IMR-90 (cell line): ENCODE measurements at regions not wholly inside any gene's neighbourhood (a gene's known extent, or its start where the extent isn't known, plus 50 kb on each side); places are given as distances from the start of the nearest gene placed in this dataset.

Experiments used
- ATAC-seq: fragments of 200-7000 bp; cut with Tn5 transposase; 2 replicates; pipeline ENCODE4 v1.9.1; 2020; ENCODE audit warnings: low read depth, mild to moderate bottlenecking, moderate library complexity
- BruUV-seq: library from RNA; stranded (reverse); fragments of 400-500 nt; replicated peaks from 2 replicates; lab custom pipeline; 2021; lab: Mats Ljungman, UMichigan
- CTCF ChIA-PET: fragments of 300-600 bp; formaldehyde crosslinking; extraction: SDS; loops from one replicate; lab custom pipeline; 2021; ENCODE audit warnings: antibody characterized with exemption; lab: Yijun Ruan, JAX
- POLR2A ChIA-PET: fragments of 300-600 bp; sonication (Branson Sonifier 250); formaldehyde crosslinking; loops from one replicate; lab custom pipeline; 2022; ENCODE audit warnings: antibody characterized with exemption; ENCODE audit not compliant: unreplicated experiment; lab: Charles Lee
- DNase-seq: peaks from one replicate; pipeline ENCODE4 v3.0.0; 2013
- H2AFZ ChIP-seq: replicated peaks from 2 replicates; pipeline ENCODE3; 2013; ENCODE audit warnings: low read length, mild to moderate bottlenecking; ENCODE audit not compliant: poor library complexity
- H2AK5ac ChIP-seq: 2 replicates; pipeline ENCODE4 v1.6.1; 2013; ENCODE audit warnings: low read depth, low read length, inconsistent platforms
- H2AK9ac ChIP-seq: replicated peaks from 2 replicates; pipeline ENCODE3; 2013; ENCODE audit warnings: mild to moderate bottlenecking, low read depth, low read length, moderate library complexity; ENCODE audit not compliant: poor library complexity
- H2BK120ac ChIP-seq: 2 replicates; pipeline ENCODE4 v1.6.1; 2013; ENCODE audit warnings: low read depth, low read length, inconsistent platforms
- H2BK15ac ChIP-seq: 3 replicates; pipeline ENCODE4 v1.6.1; 2013; ENCODE audit warnings: low read depth, low read length, inconsistent platforms
- H2BK20ac ChIP-seq: 2 replicates; pipeline ENCODE4 v1.6.1; 2013; ENCODE audit warnings: low read depth, mild to moderate bottlenecking, inconsistent platforms, low read length, moderate library complexity
- H2BK5ac ChIP-seq: 2 replicates; pipeline ENCODE4 v1.6.1; 2013; ENCODE audit warnings: mild to moderate bottlenecking, low read depth, low read length, inconsistent platforms; ENCODE audit not compliant: poor library complexity, severe bottlenecking
- H3K14ac ChIP-seq: replicated peaks from 2 replicates; pipeline ENCODE4 v1.6.1; 2013; ENCODE audit warnings: low read depth, low read length, inconsistent platforms
- H3K18ac ChIP-seq: 2 replicates; pipeline ENCODE4 v1.6.1; 2013; ENCODE audit warnings: low read depth, low read length, control low read depth
- H3K23ac ChIP-seq: 2 replicates; pipeline ENCODE4 v1.6.1; 2013; ENCODE audit warnings: low read depth, low read length, inconsistent platforms
- H3K27ac ChIP-seq: 2 replicates; pipeline ENCODE4 v1.5.1; 2013; ENCODE audit warnings: mild to moderate bottlenecking, control low read depth, low read length; ENCODE audit not compliant: insufficient read depth
- H3K27me3 ChIP-seq: 2 replicates; pipeline ENCODE4 v1.6.1; 2013; ENCODE audit warnings: low read length; ENCODE audit not compliant: control insufficient read depth, insufficient read depth
- H3K36me3 ChIP-seq: 2 replicates; pipeline ENCODE4 v1.6.1; 2013; ENCODE audit warnings: low read length, mixed read lengths; ENCODE audit not compliant: control insufficient read depth, insufficient read depth
- H3K4ac ChIP-seq: 2 replicates; pipeline ENCODE4 v1.6.1; 2013; ENCODE audit warnings: low read depth, low read length, inconsistent platforms
- H3K4me1 ChIP-seq: 2 replicates; pipeline ENCODE4 v1.6.1; 2013; ENCODE audit warnings: low read length, mixed read lengths; ENCODE audit not compliant: control insufficient read depth, insufficient read depth
- H3K4me2 ChIP-seq: 2 replicates; pipeline ENCODE4 v1.6.1; 2013; ENCODE audit warnings: low read depth, mild to moderate bottlenecking, control low read depth, low read length, moderate library complexity
- H3K4me3 ChIP-seq: 2 replicates; pipeline ENCODE4 v1.5.1; 2013; ENCODE audit warnings: low read depth, mild to moderate bottlenecking, control low read depth, low read length, moderate library complexity; ENCODE audit not compliant: insufficient read depth
- H3K56ac ChIP-seq: 2 replicates; pipeline ENCODE4 v1.6.1; 2013; ENCODE audit warnings: low read length, inconsistent platforms; ENCODE audit not compliant: insufficient read depth; ENCODE audit errors: extremely low read depth
- H3K79me1 ChIP-seq, 2 experiments: 2 replicates each; pipeline ENCODE4 v1.6.1; 2013; ENCODE audit warnings: low read length in 2 of 2, inconsistent platforms in 1 of 2, low read depth in 1 of 2
- H3K9ac ChIP-seq: 2 replicates; pipeline ENCODE4 v1.6.1; 2013; ENCODE audit warnings: low read depth, low read length, control low read depth
- H3K9me1 ChIP-seq: 2 replicates; pipeline ENCODE4 v1.6.1; 2013; ENCODE audit warnings: low read length, inconsistent platforms; ENCODE audit not compliant: insufficient read depth
- H3K9me3 ChIP-seq: 2 replicates; pipeline ENCODE4 v1.6.1; 2013; ENCODE audit warnings: low read length; ENCODE audit not compliant: control insufficient read depth, insufficient read depth
- H4K20me1 ChIP-seq: 2 replicates; pipeline ENCODE4 v1.6.1; 2013; ENCODE audit warnings: low read length, inconsistent platforms; ENCODE audit not compliant: insufficient read depth
- H4K5ac ChIP-seq: 2 replicates; pipeline ENCODE4 v1.6.1; 2013; ENCODE audit warnings: mild to moderate bottlenecking, low read depth, low read length, control low read depth
- H4K8ac ChIP-seq, 2 experiments: 2 replicates each; pipeline ENCODE4 v1.6.1; 2013; ENCODE audit warnings: low read depth in 2 of 2, low read length in 2 of 2, control low read depth in 1 of 2, inconsistent platforms in 1 of 2
- H4K91ac ChIP-seq: 2 replicates; pipeline ENCODE4 v1.6.1; 2013; ENCODE audit warnings: low read depth, low read length, inconsistent platforms; ENCODE audit not compliant: insufficient read depth
- BHLHE40 ChIP-seq: fragments of 150-350 bp; IDR thresholded peaks from 2 replicates; pipeline ENCODE4 v1.6.1; 2016; ENCODE audit warnings: mild to moderate bottlenecking, low read depth, low read length
- CEBPB ChIP-seq: IDR thresholded peaks from 2 replicates; pipeline ENCODE4 v1.6.1; 2012; ENCODE audit warnings: low read depth, low read length, improper control_type of control experiment
- CHD1 ChIP-seq: IDR thresholded peaks from 2 replicates; pipeline ENCODE4 v1.6.1; 2012; ENCODE audit warnings: low read depth, low read length, improper control_type of control experiment
- CTCF ChIP-seq: conservative IDR thresholded peaks from 2 replicates; pipeline ENCODE4 v1.5.1; 2012; ENCODE audit warnings: mild to moderate bottlenecking, low read depth, low read length, improper control_type of control experiment
- ELK1 ChIP-seq: fragments of 150-350 bp; IDR thresholded peaks from 2 replicates; pipeline ENCODE4 v1.6.1; 2016; ENCODE audit warnings: low read depth, mild to moderate bottlenecking, low read length, moderate library complexity, borderline replicate concordance
- FOS ChIP-seq: fragments of 150-350 bp; IDR thresholded peaks from 2 replicates; pipeline ENCODE4 v1.6.1; 2016; ENCODE audit warnings: low read depth, low read length
- MAFK ChIP-seq: IDR thresholded peaks from 2 replicates; pipeline ENCODE4 v1.6.1; 2012; ENCODE audit warnings: low read depth, low read length, improper control_type of control experiment
- MAZ ChIP-seq: IDR thresholded peaks from 2 replicates; pipeline ENCODE4 v1.6.1; 2012; ENCODE audit warnings: low read depth, mild to moderate bottlenecking, low read length, improper control_type of control experiment, moderate library complexity, borderline replicate concordance
- MXI1 ChIP-seq: IDR thresholded peaks from 2 replicates; pipeline ENCODE4 v1.6.1; 2012; ENCODE audit warnings: low read depth, mild to moderate bottlenecking, low read length, moderate library complexity, borderline replicate concordance
- NFE2L2 ChIP-seq: fragments of 150-350 bp; IDR thresholded peaks from 2 replicates; pipeline ENCODE4 v1.6.1; 2016; ENCODE audit warnings: low read depth, mild to moderate bottlenecking, low read length
- POLR2A ChIP-seq: IDR thresholded peaks from 2 replicates; pipeline ENCODE4 v1.6.1; 2012; ENCODE audit warnings: mild to moderate bottlenecking, low read depth, low read length
- RAD21 ChIP-seq: IDR thresholded peaks from 2 replicates; pipeline ENCODE4 v1.6.1; 2012; ENCODE audit warnings: low read length, improper control_type of control experiment
- RCOR1 ChIP-seq: IDR thresholded peaks from 2 replicates; pipeline ENCODE4 v1.6.1; 2012; ENCODE audit warnings: mild to moderate bottlenecking, low read length, improper control_type of control experiment; ENCODE audit not compliant: insufficient replicate concordance
- RFX5 ChIP-seq: IDR thresholded peaks from 2 replicates; pipeline ENCODE4 v1.8.0; 2012; ENCODE audit warnings: low read depth, mild to moderate bottlenecking, low read length, moderate library complexity
- SMC3 ChIP-seq: fragments of 150-350 bp; IDR thresholded peaks from 2 replicates; pipeline ENCODE4 v1.6.1; 2016; ENCODE audit warnings: low read depth, mild to moderate bottlenecking, antibody characterized with exemption, low read length, moderate library complexity
- USF2 ChIP-seq: fragments of 150-350 bp; IDR thresholded peaks from 2 replicates; pipeline ENCODE4 v1.6.1; 2017; ENCODE audit warnings: mild to moderate bottlenecking, antibody characterized with exemption, low read length, low read depth
- WGBS, 2 experiments: methylation state at CpG; one replicate each; pipeline versions ENCODE4 v1.1.5 to v1.1.7; 2013; ENCODE audit warnings: missing lambda C conversion rate in 2 of 2; ENCODE audit not compliant: insufficient read length in 1 of 2; ENCODE audit errors: extremely low coverage in 2 of 2; 5-methylcytosine and 5-hydroxymethylcytosine counted together
- dilution Hi-C: fragments of 300-500 bp; cut with HindIII; formaldehyde crosslinking; loops from one replicate; pipeline ENCODE4 v1.14.3; 2018; ENCODE audit warnings: low sequenced_read_pairs; ENCODE audit not compliant: unreplicated experiment
- in situ Hi-C: fragments of 300-500 bp; cut with MboI; formaldehyde crosslinking; loops from 3 replicates; pipeline ENCODE4 v1.14.3; 2019; ENCODE audit warnings: low sequenced_read_pairs, inconsistent platforms, mixed read lengths
- intact Hi-C: fragments of 100-400 bp; cut with micrococcal nuclease; formaldehyde crosslinking; loops from 2 replicates; pipeline ENCODE4 v1.10.0; 2022

DNA sequence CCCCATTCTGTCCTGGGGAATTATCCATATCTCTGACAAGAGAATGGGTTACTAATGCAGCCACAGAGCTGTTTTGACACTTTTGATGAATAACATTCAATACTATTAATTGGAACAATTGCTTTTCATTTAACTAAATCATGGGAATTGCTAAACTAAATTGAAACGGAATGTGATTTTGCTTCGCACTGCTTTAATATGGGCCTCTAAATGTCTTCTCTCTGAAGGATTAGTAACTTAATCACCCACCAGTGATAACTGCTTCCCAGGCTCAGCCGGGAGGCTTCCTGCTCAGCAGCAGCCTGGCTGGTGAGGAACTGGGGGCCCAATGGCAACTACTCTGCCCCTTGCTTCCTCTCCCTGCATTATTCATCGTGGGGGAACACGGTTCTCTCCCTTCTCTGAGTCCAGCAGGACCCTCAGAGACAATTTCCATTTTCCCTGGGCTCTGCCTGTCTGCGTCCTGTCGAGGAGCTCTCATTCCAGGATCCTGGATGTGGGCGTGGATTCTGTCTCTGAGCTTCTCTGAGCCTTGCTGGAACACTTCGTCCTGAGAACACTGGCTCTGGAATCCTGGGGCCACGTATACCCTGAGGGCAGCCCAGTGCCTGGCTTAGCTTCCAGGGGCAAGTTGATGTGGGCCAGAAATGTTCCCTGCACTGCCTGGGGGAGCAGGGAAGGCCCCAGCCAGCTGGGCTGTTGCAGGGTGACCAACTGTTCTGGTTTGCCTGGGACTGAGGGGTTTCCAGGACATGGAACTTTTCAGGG, 308.9 kb downstream of the DHX35 start:
- Histone ChIP-seq H3K27me3 (no peaks in the 10 kb centered on the region), H2AK5ac (no peak overlapping the region), H3K4me1 (no peaks in the 10 kb centered on the region), H3K18ac (no peak overlapping the region), H3K79me1 (no peaks in the 10 kb centered on the region), H3K9ac (no peak overlapping the region), H2AK9ac (no peak overlapping the region), H3K27ac (no peak overlapping the region), H2BK120ac (no peak overlapping the region), H3K4me3 (no peak overlapping the region), H3K23ac (no peak overlapping the region), H3K36me3 (no peaks in the 10 kb centered on the region), H3K14ac (no peak overlapping the region), H2BK5ac (no peak overlapping the region), H2BK15ac (no peak overlapping the region), H2AFZ (no peak overlapping the region), H3K4me2 (no peak overlapping the region), H4K8ac (no peak overlapping the region), H4K5ac (no peak overlapping the region), H4K91ac (no peak overlapping the region), H2BK20ac (no peak overlapping the region), H3K56ac (no peak overlapping the region), H3K9me1 (no peaks in the 10 kb centered on the region), H3K4ac (no peak overlapping the region), H3K9me3 (no peaks in the 10 kb centered on the region), H4K20me1 (no peaks in the 10 kb centered on the region)
- intact Hi-C loops (no loop called here), in situ Hi-C loops (no loop called here), dilution Hi-C loops (no loop called here)
- POLR2A ChIA-PET = no interaction called here
- DNase-seq (no peak), ATAC-seq (no peak)
- no peak for TF ChIP-seq MXI1
- TF ChIP-seq USF2 = no peak
- no peak for TF ChIP-seq CEBPB
- no peak for TF ChIP-seq BHLHE40
- TF ChIP-seq RAD21 = no peak
- TF ChIP-seq MAFK = no peak
- no peak for TF ChIP-seq RFX5
- TF ChIP-seq SMC3 = no peak
- TF ChIP-seq CHD1 = no peak
- TF ChIP-seq ELK1 = no peak
- no peak for TF ChIP-seq MAZ
- TF ChIP-seq FOS = no peak
- TF ChIP-seq POLR2A = no peak
- no peak for TF ChIP-seq RCOR1
- TF ChIP-seq CTCF = no peak
- TF ChIP-seq NFE2L2 = no peak
- CTCF ChIA-PET = interaction anchor here (0.8 kb wide), 1 partner anchor 43 kb away, joined by 3 read pairs; no protein-coding TSS in a partner anchor
- WGBS, 2 experiments = 20% methylated on average over 1 of the region's 10 CpGs; no CpG with 5 or more reads in 1 of the 2 experiments
- no TSS peak for BruUV-seq
